Testis (tissue), 2 donors: ENCODE measurements at regions not wholly inside any gene's neighbourhood (a gene's known extent, or its start where the extent isn't known, plus 50 kb on each side); places are given as distances from the start of the nearest gene placed in this dataset.

ENCODE experiments used
- CTCF ChIP-seq, 3 experiments: fragments of 450-650 bp in 2 of 3; fragments of 200-600 bp in 1 of 3; sonication (generic) in 1 of 3; IDR thresholded peaks; one replicate each; pipeline ENCODE4 v1.5.1; 2016 to 2019; ENCODE audit warnings: antibody characterized with exemption in 3 of 3, mild to moderate bottlenecking in 2 of 3, moderate library complexity in 1 of 3
- POLR2A ChIP-seq: fragments of 450-650 bp; IDR thresholded peaks from one replicate; pipeline ENCODE4 v1.6.1; 2017; ENCODE audit warnings: antibody characterized with exemption, mild to moderate bottlenecking, moderate library complexity

GRCh38 chr18:10374195-10374594 is 80.2 kb upstream of the APCDD1 start:
- TF ChIP-seq POLR2A: no peak
- no peak for TF ChIP-seq CTCF (IDR thresholded peaks at IDR 0.05)
